ENCODE measurements at regions not wholly inside any gene's neighbourhood (a gene's known extent, or its start where the extent isn't known, plus 50 kb on each side); places are given as distances from the start of the nearest gene placed in this dataset.

GRCh38 chr13:99436686-99437416 lies 64.4 kb upstream of the TM9SF2 start:
- DNase-seq = peak; percentile 48

- no peak for DNase-seq
Measured at GRCh38 chr13:99439048-99439447, 62.2 kb upstream of the TM9SF2 start.

DNA sequence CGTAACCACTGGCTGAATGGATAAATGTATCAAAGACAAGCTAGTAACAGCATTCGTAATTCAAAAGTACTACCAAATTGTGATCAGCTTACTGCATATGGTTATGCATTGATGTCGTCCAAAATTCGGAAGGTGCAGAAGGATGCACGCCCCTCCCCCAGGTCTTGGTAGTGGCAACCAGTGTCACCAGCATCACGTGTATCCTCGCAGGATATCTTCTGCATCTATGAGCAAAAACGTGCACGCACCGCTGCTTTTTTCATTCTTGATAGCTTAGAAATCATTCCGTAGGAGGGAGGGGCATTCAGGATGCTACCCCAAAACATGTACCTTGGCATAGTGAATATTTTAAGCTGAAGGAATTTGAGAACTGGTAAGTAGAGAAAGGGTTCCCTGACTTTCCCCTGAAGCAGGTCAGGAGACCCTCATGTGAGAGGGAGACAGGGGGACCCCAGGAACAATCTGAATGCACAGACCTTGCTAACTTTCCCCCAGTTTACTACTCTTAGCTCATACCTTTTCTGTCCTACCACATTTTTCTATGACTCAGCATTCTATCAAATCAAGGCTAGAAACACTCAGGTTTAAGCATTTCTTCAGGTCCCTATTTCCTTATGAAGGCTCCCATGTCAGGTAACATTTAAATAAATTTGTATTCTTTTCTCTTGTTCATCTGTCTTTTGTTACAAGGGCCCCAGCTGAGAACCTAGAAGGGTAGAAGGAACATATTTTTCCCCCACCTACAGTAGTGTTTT lies 61.2 kb upstream of the TM9SF2 start:
- DNase-seq = no peak

DNA sequence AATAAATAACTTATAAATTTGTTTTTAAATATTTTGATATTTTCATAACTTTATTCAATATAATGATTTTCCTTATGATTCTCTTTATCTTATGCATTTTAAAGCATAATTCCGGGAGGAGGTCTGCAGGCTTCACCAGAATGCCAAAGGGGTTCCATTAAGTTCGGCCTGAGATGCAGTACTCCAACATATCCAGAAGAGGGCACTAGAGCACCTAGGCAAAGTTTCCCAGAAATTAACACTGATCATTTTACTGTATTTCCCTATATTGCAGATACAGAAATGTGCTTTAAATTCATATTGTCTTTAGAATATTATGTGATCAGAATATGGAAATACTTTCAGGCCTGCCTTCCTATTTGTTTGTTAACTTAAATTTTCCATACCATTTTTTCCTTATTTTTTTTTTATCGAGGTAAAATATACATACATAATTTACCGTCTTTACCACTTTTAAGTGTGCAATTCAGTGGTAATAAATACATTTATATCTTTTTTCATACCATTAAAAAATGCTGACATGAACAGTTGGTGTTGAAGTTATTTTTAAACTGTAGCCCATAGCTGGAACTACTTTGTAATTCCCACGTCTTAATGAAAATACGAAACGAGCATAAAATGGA lies 58.9 kb upstream of the TM9SF2 start:
- DNase-seq = no peak

GRCh38 chr13:99446242-99446641 lies 55.0 kb upstream of the TM9SF2 start:
- no peak for DNase-seq

DNA sequence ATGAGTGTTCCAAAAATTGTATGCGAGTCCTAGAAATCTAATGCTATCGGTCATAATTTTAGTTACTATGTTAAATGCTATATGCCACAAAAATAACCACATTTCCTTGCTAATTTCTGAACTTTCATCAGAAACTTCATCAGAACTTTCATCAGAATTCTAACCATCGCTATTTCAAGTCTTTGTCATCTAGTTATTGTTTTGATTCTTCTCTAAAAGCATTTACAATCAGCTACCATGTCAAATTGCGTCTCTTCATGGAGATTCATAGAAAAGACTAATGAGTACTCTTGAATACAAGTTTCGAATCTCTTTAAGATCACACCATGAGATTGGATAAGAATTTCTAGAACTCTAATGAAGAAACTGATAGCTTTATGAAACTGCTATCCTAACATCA lies 52.7 kb upstream of the TM9SF2 start:
- DNase-seq = no peak

- DNase-seq = no peak
Measured at GRCh38 chr13:99450416-99450815, 50.9 kb upstream of the TM9SF2 start.
